Activated T-cell treated with anti-CD3 and anti-CD28 coated beads for 1 hour (primary cell): ENCODE measurements at regions not wholly inside any gene's neighbourhood (a gene's known extent, or its start where the extent isn't known, plus 50 kb on each side); places are given as distances from the start of the nearest gene placed in this dataset.

Experiments used
- DNase-seq: peaks from one replicate; pipeline ENCODE4 v3.0.0-alpha.2; 2020; ENCODE audit warnings: low read depth

DNA sequence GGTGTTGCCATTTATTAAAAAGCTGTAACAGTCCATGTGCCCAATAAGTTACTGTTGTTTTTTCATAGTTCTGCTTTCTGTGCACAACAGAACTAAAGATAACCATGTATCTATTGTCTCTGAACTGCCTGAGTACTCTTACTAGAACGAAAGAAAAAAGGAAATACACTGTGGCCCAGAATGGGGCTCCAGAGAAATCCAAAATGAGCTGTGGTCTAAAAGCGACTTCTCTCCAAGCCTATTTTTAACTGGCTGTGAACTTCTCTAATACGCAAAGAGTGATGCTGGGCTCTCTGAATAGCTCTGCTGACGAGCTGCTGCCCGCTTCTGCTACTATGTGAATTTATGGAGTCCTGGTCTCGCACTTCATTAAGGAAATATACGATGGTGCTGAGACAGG, 56.2 kb upstream of the LPP start:
- no peak for DNase-seq

DNA sequence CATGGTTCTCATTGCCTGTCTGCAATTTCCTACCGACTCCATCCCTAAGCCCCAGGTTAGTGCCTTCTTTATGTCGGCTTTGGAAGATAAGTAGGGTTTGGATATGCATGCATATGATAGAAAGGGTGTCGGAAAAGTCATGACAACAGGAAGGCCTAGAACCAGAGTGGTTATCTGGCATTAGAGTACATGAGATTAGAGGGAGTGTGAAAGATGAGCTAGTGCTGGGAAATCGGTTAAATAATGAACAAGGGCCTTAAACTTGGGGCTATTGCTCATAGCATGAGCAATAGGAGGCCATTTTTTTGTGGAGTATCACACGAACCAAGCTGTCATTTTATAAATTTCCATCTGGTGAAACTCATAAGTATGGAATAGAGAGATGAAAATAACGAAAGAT, 54.0 kb upstream of the LPP start:
- no peak for DNase-seq

DNA sequence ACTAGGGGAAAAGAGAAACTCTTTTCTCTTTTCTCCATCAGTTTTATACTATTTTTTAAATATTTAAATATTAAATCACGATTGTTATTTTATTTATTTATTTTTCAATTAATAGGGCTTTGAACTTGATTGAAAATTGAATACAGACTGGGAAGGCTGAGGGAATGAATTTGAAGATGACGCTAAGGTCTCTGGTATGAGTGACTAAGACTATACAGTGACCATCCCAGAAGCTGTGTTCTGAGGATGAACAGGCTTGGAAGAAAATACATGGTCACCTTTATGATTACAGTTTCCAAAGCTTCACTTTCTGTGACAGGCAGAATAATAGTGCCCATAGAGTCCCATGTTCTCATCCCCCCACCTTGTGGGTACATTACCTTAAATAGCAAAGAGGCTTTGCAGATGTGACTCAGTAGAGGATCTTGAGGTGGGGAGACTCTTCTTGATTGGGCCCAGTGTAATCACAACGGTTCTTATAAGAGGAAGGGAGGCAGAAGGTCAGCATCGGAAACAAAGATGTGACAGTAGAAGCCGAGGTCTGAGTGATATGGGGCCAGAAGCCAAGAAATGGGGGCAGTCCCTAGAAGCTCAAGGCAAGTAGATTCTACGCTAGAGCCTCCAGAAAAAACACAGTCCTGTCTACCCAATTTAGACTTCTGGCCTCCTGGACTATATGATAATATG, 51.0 kb upstream of the LPP start:
- no peak for DNase-seq

DNA sequence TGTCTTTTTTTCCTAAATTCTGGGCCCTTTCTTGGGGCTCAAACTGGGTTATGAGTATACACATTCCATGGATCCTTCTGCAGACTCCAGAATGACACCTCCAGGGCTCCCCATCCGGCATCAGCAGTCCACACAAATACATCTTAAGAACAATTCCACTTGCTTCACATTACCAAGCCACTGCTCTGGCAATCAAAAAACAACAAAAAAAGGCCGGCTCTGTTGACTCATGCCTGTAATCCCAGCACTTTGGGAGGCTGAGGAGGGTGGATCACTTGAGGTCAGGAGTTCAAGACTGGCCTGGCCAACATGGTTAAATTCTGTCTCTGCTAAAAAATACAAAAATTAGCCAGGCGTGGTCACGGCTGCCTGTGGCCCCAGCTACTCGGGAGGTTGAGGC, 49.9 kb upstream of the LPP start:
- DNase-seq, result no peak
